Stimulated activated CD8-positive, alpha-beta memory T cell treated with anti-CD3 and anti-CD28 coated beads, Interleukin-4, amount 100 ng/mL, for 48 hours (primary cell): ENCODE measurements at regions not wholly inside any gene's neighbourhood (a gene's known extent, or its start where the extent isn't known, plus 50 kb on each side); places are given as distances from the start of the nearest gene placed in this dataset.

Experiments used
- DNase-seq: peaks from one replicate; pipeline ENCODE4 v3.0.0-alpha.2; 2020

GRCh38 chr2:146633159-146633558 is 1211.7 kb upstream of the ACVR2A start:
- no peak for DNase-seq

- DNase-seq: no peak
Measured at GRCh38 chr2:146632707-146633106, 1212.1 kb upstream of the ACVR2A start.

GRCh38 chr2:146624430-146625160 is 1220.2 kb upstream of the ACVR2A start:
- DNase-seq: no peak

- no peak for DNase-seq
Measured at GRCh38 chr2:146623771-146624170, 1221.1 kb upstream of the ACVR2A start.

GRCh38 chr2:146621656-146622055 is 1223.2 kb upstream of the ACVR2A start:
- no peak for DNase-seq

GRCh38 chr2:146615778-146616177 is 1229.1 kb upstream of the ACVR2A start:
- DNase-seq: no peak

GRCh38 chr2:146608490-146608889 is 1236.3 kb upstream of the ACVR2A start:
- no peak for DNase-seq

GRCh38 chr2:146604521-146604920 is 1240.3 kb upstream of the ACVR2A start:
- DNase-seq: no peak

- no peak for DNase-seq
Measured at GRCh38 chr2:146602856-146603255, 1242.0 kb upstream of the ACVR2A start.

- DNase-seq: no peak
Measured at GRCh38 chr2:146602383-146602782, 1242.4 kb upstream of the ACVR2A start.

GRCh38 chr2:146598791-146599190 is 1246.0 kb upstream of the ACVR2A start:
- DNase-seq: no peak

GRCh38 chr2:146597291-146597690 is 1247.5 kb upstream of the ACVR2A start:
- DNase-seq: no peak

- DNase-seq: no peak
Measured at GRCh38 chr2:146591908-146592307, 1252.9 kb upstream of the ACVR2A start.

- DNase-seq: no peak
Measured at GRCh38 chr2:146587291-146587713, 1257.5 kb upstream of the ACVR2A start.

GRCh38 chr2:146584316-146584715 is 1260.5 kb upstream of the ACVR2A start:
- DNase-seq: no peak

- DNase-seq: no peak
Measured at GRCh38 chr2:146579147-146579930, 1265.5 kb upstream of the ACVR2A start.

- no peak for DNase-seq
Measured at GRCh38 chr2:146576339-146577111, 1268.3 kb upstream of the ACVR2A start.

GRCh38 chr2:146572598-146572997 is 1272.2 kb upstream of the ACVR2A start:
- no peak for DNase-seq

GRCh38 chr2:146561996-146562395 is 1282.8 kb upstream of the ACVR2A start:
- no peak for DNase-seq

- DNase-seq: no peak
Measured at GRCh38 chr2:146547236-146547635, 1297.6 kb upstream of the ACVR2A start.

- no peak for DNase-seq
Measured at GRCh38 chr2:146544701-146545100, 1300.1 kb upstream of the ACVR2A start.

- no peak for DNase-seq
Measured at GRCh38 chr2:146541896-146542295, 1302.9 kb upstream of the ACVR2A start.

GRCh38 chr2:146540271-146540932 is 1304.4 kb upstream of the ACVR2A start:
- DNase-seq: no peak
